ENCODE measurements at regions not wholly inside any gene's neighbourhood (a gene's known extent, or its start where the extent isn't known, plus 50 kb on each side); places are given as distances from the start of the nearest gene placed in this dataset.

- no peak for DNase-seq
Measured at GRCh38 chr2:13114391-13114790, 397.7 kb downstream of the TRIB2 start.

DNA sequence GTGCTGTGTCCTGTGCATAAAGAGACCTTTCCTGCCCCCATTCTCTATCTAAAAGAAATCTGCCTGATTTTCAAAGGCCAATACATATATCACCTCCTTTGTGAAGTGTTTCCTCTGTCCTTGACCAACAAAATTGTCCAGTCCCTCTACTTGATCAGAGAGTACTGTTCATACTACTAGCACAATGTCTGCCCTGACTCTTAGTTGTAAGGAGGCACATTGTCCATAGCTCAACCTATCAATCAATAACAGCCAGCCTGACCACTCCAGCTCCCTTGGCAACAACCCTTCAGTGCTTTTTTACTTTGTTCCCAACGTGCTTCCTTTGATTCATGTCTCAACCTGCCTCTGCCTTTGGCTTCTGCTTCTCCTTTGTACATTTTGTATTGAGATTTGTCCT, 398.9 kb downstream of the TRIB2 start:
- peak; percentile 15 for DNase-seq

DNA sequence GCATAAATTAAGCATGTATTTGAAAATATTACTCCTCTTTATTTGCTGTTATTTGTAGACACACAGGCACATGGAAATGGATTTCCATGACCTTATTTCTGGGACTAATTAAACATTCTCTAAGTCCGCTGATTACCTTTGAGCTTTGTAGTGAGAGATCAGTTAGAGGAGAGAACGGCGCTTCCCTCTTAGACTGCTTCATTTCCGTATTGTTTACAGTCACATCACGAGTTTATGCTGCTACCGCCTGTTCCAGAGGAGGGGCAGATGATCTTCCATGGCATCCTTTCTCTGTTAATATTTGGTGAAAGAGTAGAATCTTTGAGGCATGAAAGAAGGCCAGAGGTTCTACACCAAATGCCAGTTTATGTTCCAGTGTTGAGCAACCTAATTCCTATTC, 404.4 kb downstream of the TRIB2 start:
- DNase-seq = no peak

DNA sequence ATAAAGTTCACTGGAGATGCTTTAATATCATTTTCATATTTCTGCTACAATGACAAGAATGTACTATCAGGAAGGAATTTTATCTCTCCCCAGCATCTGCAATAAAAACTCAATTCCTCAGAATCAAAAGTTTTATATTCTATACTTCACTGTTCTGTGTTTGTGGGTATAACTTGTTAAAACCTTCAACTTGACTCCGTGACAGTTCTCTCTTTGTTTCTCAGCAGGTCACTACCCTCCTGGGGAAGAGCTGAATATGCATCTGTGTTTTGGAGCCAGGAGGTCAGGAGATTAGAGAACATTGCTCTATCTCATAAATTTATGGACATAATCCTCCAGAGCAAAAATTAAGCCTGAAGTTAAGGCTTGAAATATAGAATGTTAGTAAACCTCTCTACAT, 411.4 kb downstream of the TRIB2 start:
- no peak for DNase-seq

GRCh38 chr2:13135369-13135768, 418.6 kb downstream of the TRIB2 start:
- DNase-seq = no peak

DNA sequence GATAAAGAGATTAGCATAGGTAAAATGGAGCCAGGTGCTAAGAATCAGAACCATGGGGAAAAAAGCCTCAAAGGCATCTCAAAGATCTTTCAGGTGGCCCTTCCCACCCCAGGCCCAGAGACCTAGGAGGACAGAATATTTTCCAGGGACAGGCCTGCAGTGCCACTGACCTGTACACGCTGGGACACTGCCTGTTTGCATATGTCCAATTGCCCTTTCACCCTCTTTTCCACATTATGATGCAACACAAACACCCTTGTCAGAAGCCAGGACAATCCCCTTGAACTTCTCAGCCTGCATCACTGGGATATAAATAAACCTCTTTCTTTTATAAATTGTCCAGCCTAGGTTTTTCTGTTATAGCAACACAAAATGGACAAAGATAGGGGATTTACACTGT, 419.1 kb downstream of the TRIB2 start:
- no peak for DNase-seq

DNA sequence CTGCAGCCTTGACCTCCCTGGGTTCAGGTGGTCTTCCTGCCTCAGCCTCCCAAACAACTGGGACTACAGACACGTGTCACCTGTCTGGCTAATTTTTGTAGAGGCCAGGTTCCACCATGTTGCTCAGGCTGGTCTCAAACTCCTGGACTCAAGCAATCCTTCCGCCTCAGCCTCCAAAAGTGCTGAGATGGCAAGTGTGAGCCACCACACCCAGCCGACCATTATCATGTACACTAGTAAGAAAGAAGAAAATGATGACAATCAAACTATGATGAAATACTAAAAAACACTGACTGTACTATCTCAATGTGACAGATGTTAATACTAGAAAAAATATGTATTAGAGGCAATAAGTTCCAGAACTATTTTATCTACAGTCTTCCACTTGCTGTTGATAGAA, 420.9 kb downstream of the TRIB2 start:
- no peak for DNase-seq

- DNase-seq = no peak
Measured at GRCh38 chr2:13141315-13141714, 424.6 kb downstream of the TRIB2 start.

DNA sequence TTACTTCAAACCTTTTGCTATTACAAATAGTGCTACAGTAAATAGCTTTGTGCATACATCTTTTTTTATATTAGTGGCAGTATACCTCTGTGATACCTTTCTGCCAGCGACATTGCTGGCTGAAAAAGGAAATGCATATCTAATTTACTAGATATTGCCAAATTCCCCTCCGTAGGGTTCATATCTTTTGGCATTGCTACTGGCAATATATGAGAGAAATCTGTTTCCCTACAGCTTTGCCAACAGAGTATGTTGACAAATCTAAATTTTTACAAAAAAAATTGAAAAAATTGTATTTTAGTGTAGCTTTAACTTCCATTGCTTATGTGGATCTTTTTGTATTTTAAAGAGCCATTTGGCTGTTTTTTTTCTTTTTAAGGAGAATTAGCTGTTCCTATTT, 426.7 kb downstream of the TRIB2 start:
- no peak for DNase-seq

DNA sequence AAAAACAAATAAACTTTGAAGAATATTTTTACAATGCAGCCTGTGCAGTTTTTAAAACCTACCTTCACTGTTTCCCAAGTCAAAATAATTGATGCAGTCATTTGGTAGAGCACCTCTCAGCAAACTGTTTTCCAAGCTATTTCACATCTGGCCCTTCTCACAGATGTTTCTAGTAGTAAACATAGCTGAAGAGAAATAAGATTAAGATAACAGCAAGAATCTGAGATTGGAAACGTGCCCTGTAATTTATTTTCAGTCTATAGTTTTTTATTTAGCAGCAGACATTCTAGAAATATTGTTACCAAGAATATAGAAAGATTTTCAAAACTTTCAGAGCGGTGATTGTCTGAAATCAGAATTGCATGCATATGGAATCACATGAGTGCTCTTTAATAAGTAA, 440.2 kb downstream of the TRIB2 start:
- no peak for DNase-seq

- no peak for DNase-seq
Measured at GRCh38 chr2:13158466-13158865, 441.7 kb downstream of the TRIB2 start.

DNA sequence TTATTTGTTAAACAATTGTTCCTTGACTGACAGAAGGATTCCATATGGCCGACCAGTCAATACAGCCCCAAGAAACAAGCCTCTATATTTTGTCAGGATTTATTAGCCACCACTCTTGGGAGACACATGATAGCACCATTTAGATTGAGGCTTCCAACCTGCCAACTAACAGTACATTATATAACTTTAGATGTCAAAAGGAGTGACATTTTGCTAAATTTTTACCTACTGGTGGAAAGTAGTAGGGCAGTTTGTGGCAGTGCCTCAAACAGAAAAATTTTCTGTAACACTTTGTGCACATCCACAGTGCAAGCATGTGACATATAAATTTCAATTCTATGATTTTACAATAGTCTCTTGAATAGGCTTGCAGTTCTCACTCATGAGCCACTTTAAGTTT, 464.0 kb downstream of the TRIB2 start:
- no peak for DNase-seq

DNA sequence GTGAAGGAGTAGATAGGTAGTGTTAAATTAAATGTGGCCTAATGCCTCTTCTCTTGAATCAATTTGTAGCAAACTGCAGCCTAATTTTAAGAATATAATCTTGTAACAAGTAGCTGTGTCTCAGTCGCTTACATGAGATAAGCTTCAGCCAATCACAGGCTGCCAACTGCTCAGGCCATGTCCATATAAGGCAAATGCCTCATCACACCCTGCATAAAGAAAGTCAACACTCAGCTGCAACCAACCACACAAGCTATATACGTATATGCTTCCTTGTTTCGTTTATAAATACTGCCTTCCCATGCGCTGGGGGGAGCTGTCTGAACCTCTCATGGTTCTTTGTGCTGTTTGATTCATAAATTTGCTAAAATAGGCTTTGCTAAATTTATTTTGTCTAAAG, 476.3 kb downstream of the TRIB2 start:
- no peak for DNase-seq

- peak; percentile 36 for DNase-seq
Measured at GRCh38 chr2:13193900-13194299, 477.2 kb downstream of the TRIB2 start.

GRCh38 chr2:13195270-13195669, 478.5 kb downstream of the TRIB2 start:
- no peak for DNase-seq

- no peak for DNase-seq
Measured at GRCh38 chr2:13197248-13197647, 480.5 kb downstream of the TRIB2 start.

- no peak for DNase-seq
Measured at GRCh38 chr2:13201924-13202323, 485.2 kb downstream of the TRIB2 start.

DNA sequence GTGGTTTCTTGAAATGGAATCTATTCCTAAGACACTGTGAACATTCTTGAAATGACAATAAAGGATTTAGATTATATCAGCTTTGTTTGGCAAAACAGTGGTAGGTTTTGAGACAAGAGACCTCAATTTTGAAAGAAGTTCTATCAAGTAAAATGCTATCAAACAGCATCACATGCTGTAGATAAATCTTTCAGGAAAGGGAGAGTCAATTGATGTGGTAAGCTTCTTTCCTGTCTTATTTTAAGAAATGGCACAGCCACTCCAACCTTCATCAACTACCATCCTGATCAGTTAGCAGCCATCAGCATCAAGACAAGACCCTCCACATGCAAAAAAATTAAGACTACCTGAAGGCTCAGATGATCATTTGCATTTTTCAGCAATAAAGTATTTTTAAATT, 495.4 kb downstream of the TRIB2 start:
- no peak for DNase-seq

GRCh38 chr2:13218205-13218604, 501.5 kb downstream of the TRIB2 start:
- no peak for DNase-seq

DNA sequence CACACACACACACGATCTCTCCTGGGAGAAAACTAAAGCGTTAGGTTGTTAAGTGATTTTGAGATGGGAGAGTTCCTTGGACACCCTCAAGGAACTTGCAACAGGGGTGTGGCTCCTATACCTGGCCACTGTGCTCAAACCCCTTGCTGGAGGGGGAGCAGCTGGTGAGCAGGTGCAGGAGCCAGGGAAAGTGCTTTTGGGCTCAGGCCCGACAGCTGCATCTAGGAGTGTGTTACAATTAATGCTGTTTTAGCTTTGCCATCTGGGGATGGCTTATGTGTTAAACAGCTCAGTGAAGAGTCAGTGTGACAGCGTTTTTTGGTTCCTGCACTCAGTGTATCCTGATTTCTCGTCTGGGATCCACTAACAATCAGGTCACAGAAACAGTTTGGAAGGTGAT, 510.8 kb downstream of the TRIB2 start:
- peak; percentile 68 for DNase-seq

DNA sequence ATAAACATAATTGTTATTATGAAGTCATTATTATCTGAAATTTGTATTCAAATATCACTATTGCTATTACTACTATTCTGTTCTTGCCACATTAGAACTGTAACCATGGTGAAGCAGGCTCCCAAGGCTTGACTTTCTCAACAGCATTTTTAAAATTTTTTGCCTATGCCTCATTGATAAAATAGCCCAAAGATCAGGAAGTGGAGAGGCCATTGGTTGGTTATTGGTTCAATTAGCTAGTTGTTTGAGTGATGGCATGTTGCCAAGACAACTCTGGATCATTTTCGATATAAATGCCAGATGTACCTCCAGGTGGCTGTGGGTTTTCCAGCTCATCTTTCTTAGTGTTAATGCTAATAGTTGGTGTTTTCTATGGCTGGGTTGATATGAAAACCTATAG, 513.5 kb downstream of the TRIB2 start:
- peak; percentile 29 for DNase-seq

DNA sequence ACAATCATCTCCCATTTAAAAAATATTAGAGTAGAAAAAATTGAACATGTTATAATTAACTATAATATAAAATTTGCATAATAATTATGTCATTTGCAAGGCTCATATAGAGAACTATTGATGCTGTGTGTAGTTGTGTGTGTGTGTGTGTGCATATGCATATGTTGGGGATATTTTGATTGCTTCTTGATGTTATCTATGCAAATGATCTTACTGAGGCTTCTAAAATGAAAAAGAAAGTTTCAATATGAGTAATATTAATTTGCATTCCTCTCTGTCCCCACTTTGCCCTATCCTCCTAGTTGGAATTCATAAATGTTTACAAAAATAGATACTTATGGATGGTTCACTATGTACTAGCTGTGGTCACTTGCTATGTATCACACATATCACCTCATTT, 523.3 kb downstream of the TRIB2 start:
- DNase-seq = no peak

- DNase-seq = no peak
Measured at GRCh38 chr2:13240789-13241487, 524.2 kb downstream of the TRIB2 start.

GRCh38 chr2:13252615-13253014, 535.9 kb downstream of the TRIB2 start:
- no peak for DNase-seq

GRCh38 chr2:13255485-13255884, 538.7 kb downstream of the TRIB2 start:
- DNase-seq = no peak

DNA sequence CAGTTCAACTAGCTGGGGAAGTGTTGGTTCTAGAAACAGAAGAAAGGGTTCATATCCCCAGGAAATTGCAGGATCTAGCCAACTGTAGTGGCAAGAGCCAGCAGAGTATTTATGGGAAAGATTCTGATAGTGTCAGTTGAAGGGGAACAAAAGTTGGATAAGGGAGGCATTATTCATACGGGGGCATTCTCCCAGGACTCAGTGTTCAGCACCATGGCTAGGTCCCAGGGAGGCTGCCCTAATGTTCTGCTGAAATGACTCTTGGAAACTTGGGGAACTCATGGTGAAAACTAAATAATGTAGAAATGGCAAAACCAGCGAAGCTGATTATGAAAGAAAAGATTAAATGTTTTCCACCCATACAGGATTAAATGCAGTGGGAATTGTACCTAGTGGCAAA, 543.7 kb downstream of the TRIB2 start:
- no peak for DNase-seq

Measured in NCI-H1105 (cell line).